Left lung (tissue), 4 donors: ENCODE measurements at regions not wholly inside any gene's neighbourhood (a gene's known extent, or its start where the extent isn't known, plus 50 kb on each side); places are given as distances from the start of the nearest gene placed in this dataset.

Experiments
- ATAC-seq: fragments of 200-7000 bp; cut with Tn5 transposase; one replicate; pipeline ENCODE4 v1.9.1; 2020; ENCODE audit warnings: moderate library complexity
- DNase-seq, 4 donors: peaks; one replicate each; pipeline ENCODE4 v3.0.0-alpha.2; 2013 to 2020
- H3K27ac ChIP-seq, 2 donors: fragments of 200-600 bp; sonication (generic) in 1 of 2; one replicate each; pipeline versions ENCODE4 v1.5.0 to v1.8.0; 2020 to 2021
- H3K27me3 ChIP-seq, 2 donors: fragments of 200-600 bp; sonication (generic) in 1 of 2; one replicate each; pipeline versions ENCODE4 v1.5.0 to v1.8.0; 2020 to 2021
- H3K36me3 ChIP-seq, 2 donors: fragments of 200-600 bp; sonication (generic) in 1 of 2; one replicate each; pipeline versions ENCODE4 v1.5.0 to v1.8.0; 2020 to 2021
- H3K4me1 ChIP-seq, 2 donors: fragments of 200-600 bp; one replicate each; pipeline ENCODE4 v1.8.0; 2021
- H3K4me3 ChIP-seq, 2 donors: fragments of 200-600 bp; sonication (generic) in 1 of 2; one replicate each; pipeline versions ENCODE4 v1.5.0 to v1.8.0; 2020 to 2021; ENCODE audit warnings: mild to moderate bottlenecking in 1 of 2
- H3K9me3 ChIP-seq, 2 donors: fragments of 200-600 bp; sonication (generic) in 1 of 2; one replicate each; pipeline versions ENCODE4 v1.5.0 to v1.8.0; 2020 to 2021
- intact Hi-C, 2 donors: fragments of 100-400 bp; cut with DNase I; formaldehyde crosslinking; loops; one replicate each; pipeline versions ENCODE4 v1.11.2 to v1.14.2; 2022
- TF ChIP-seq, protein P1 (sequence below), 2 donors: fragments of 200-600 bp; sonication (generic) in 1 of 2; IDR thresholded peaks; one replicate each; pipeline versions ENCODE4 v1.5.0 to v1.8.0; 2021; ENCODE audit warnings: antibody characterized with exemption in 2 of 2
- donor health status: DM: no; HTN: yes; CAD: no.
- donor health status: DM: no; HTN: no; CAD: no.

DNA sequence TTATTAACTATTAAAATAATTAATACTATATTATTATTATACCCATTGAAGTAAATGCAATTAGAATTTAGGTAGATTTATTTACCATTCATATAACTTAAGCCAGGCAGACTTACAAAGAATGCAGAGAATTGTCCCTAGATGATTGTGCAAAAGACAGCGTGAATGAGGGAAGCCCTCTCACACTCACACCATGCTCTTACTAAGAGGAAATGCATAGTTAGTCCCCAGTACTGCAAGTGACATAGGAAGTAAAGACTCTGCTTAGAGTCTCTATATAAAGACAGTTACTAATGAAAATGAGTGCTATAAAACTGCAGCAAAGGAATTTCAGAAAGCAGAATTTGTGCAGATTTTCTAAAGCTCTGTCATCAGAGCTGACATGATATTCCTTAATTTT, 270.4 kb downstream of the ZBBX start:
- Histone ChIP-seq H3K36me3 (no peaks in the 10 kb centered on the region), H3K27ac (no peak overlapping the region), H3K9me3 (no peaks in the 10 kb centered on the region), H3K4me1 (no peaks in the 10 kb centered on the region), H3K27me3 (no peaks in the 10 kb centered on the region), H3K4me3 (no peak overlapping the region)
- ATAC-seq (no peak), DNase-seq (no peak)
- TF ChIP-seq, protein P1, sequence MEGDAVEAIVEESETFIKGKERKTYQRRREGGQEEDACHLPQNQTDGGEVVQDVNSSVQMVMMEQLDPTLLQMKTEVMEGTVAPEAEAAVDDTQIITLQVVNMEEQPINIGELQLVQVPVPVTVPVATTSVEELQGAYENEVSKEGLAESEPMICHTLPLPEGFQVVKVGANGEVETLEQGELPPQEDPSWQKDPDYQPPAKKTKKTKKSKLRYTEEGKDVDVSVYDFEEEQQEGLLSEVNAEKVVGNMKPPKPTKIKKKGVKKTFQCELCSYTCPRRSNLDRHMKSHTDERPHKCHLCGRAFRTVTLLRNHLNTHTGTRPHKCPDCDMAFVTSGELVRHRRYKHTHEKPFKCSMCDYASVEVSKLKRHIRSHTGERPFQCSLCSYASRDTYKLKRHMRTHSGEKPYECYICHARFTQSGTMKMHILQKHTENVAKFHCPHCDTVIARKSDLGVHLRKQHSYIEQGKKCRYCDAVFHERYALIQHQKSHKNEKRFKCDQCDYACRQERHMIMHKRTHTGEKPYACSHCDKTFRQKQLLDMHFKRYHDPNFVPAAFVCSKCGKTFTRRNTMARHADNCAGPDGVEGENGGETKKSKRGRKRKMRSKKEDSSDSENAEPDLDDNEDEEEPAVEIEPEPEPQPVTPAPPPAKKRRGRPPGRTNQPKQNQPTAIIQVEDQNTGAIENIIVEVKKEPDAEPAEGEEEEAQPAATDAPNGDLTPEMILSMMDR (IDR thresholded peaks at IDR 0.05), result no peak
- intact Hi-C loops, result no loop called here

DNA sequence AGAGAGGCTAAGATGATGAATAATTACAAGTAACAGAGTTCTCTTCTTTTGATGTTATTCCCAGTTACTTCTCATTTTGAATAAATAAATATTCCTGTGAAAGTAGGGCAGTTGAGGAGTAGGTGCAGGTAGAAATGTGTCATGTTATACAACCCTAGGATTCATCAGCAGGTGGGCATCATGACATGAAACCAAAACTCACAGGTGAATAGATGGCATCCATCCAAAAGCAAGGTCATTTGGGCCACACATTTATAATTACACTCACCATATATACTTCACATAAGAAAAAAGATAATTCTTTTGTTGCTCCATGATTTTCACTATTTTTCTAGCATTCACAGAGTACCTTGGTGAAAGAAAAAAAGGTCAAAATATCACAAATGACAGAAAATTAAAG, 273.6 kb downstream of the ZBBX start:
- Histone ChIP-seq H3K9me3 (no peaks in the 10 kb centered on the region), H3K4me3 (no peak overlapping the region), H3K27me3 (no peaks in the 10 kb centered on the region), H3K4me1 (no peaks in the 10 kb centered on the region), H3K27ac (no peak overlapping the region), H3K36me3 (no peaks in the 10 kb centered on the region)
- DNase-seq, result no peak
- intact Hi-C loops, result no loop called here
- TF ChIP-seq, protein P1 (IDR thresholded peaks at IDR 0.05), result no peak
- ATAC-seq, result no peak

DNA sequence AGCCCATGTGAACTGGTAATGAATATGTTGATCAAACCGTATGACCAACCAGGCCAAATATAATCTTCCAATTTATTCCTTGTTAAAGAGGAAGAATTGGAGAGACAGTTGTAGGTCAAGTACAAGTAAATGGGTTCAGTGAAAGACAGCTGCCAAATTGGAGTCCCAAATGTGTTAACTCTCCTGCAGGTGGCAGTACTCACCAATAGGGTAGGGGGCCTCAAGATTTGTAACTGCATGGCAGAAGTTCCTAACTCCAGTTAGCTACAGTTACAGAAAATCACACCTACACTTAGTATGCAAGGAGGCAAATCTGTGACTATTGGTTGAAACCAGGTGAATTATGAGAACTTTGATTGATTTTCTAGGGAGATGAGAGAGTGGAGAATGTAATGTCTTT, 278.0 kb downstream of the ZBBX start:
- Histone ChIP-seq H3K36me3 (no peaks in the 10 kb centered on the region), H3K9me3 (no peaks in the 10 kb centered on the region), H3K4me3 (no peak overlapping the region), H3K4me1 (no peaks in the 10 kb centered on the region), H3K27me3 (no peaks in the 10 kb centered on the region), H3K27ac (no peak overlapping the region)
- TF ChIP-seq, protein P1 (IDR thresholded peaks at IDR 0.05), result no peak
- intact Hi-C loops, result no loop called here
- ATAC-seq (no peak), DNase-seq (no peak)

DNA sequence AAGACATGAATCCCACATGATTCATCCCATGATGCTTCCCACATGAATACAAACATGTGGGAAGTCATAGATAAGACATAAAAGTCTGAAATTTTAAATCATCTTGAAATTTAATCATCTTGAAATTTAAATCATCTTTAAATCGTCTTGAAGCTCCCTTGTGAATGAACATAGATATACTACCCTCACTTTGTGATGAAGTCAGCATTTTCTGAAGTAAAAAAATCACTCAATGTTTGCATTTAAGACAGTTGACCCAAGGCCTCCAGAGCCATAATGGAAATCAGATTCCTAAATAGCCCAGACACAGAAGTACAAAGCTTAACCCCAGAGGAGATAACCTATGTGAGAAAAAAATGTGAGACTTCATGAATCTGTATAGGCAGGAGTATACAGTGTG, 279.4 kb downstream of the ZBBX start:
- Histone ChIP-seq H3K4me1 (no peaks in the 10 kb centered on the region), H3K36me3 (no peaks in the 10 kb centered on the region), H3K9me3 (no peaks in the 10 kb centered on the region), H3K4me3 (no peak overlapping the region), H3K27me3 (no peaks in the 10 kb centered on the region), H3K27ac (no peak overlapping the region)
- intact Hi-C loops, result no loop called here
- TF ChIP-seq, protein P1 (IDR thresholded peaks at IDR 0.05), result no peak
- ATAC-seq (no peak), DNase-seq (no peak)

DNA sequence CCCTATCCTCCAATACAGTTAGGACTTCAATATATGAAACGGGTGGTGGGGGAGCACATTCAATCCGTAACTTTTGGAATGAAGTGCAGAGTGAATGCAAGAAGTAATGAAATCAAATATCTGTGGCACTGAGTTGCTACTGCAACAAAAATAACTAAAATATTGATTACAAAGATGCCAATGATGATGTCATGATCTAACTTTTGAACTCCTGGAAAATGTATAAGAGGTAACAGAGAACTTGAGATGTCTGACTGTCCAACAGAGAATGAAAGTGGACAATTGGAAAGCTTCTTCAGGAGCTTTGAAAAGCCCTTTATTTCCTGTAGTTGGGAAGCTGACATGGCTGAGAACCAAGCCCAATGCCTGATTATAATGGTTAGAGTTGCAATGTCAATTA, 279.9 kb downstream of the ZBBX start:
- Histone ChIP-seq H3K27me3 (no peaks in the 10 kb centered on the region), H3K27ac (no peak overlapping the region), H3K4me3 (no peak overlapping the region), H3K9me3 (no peaks in the 10 kb centered on the region), H3K4me1 (no peaks in the 10 kb centered on the region), H3K36me3 (no peaks in the 10 kb centered on the region)
- DNase-seq, result no peak
- intact Hi-C loops, result no loop called here
- no peak for ATAC-seq
- TF ChIP-seq, protein P1 (IDR thresholded peaks at IDR 0.05), result no peak
